Smooth muscle cell (in vitro differentiated cells): ENCODE measurements at regions not wholly inside any gene's neighbourhood (a gene's known extent, or its start where the extent isn't known, plus 50 kb on each side); places are given as distances from the start of the nearest gene placed in this dataset.

Experiments
- DNase-seq: peaks from one replicate; lab custom pipeline; 2025; ENCODE audit not compliant: unreplicated experiment; lab: John Stamatoyannopoulos, UW
- H2AFZ ChIP-seq: fragments of 200-600 bp; sonication (generic); 2 replicates; pipeline ENCODE4 v1.6.0; 2016; ENCODE audit warnings: antibody characterized with exemption, low read depth, mild to moderate bottlenecking
- H3F3A ChIP-seq: fragments of 200-600 bp; sonication (generic); 2 replicates; pipeline ENCODE4 v1.6.0; 2017; ENCODE audit warnings: antibody characterized with exemption, low read depth
- H3K27ac ChIP-seq: fragments of 200-600 bp; sonication (generic); 2 replicates; pipeline ENCODE4 v1.5.1; 2016; ENCODE audit warnings: low read depth, mild to moderate bottlenecking
- H3K27me3 ChIP-seq: fragments of 200-600 bp; sonication (generic); 2 replicates; pipeline ENCODE4 v1.6.1; 2016; ENCODE audit warnings: low read depth, mild to moderate bottlenecking
- H3K36me3 ChIP-seq: fragments of 200-600 bp; sonication (generic); 2 replicates; pipeline ENCODE4 v1.5.1; 2016; ENCODE audit warnings: low read depth
- H3K4me1 ChIP-seq: fragments of 200-600 bp; sonication (generic); 2 replicates; pipeline ENCODE4 v1.5.1; 2016; ENCODE audit warnings: low read depth
- H3K4me2 ChIP-seq: fragments of 200-600 bp; sonication (generic); 2 replicates; pipeline ENCODE4 v1.6.0; 2016; ENCODE audit warnings: mild to moderate bottlenecking
- H3K4me3 ChIP-seq: fragments of 200-600 bp; sonication (generic); 2 replicates; pipeline ENCODE4 v1.5.1; 2016; ENCODE audit warnings: mild to moderate bottlenecking
- H3K79me2 ChIP-seq: fragments of 200-600 bp; sonication (generic); 2 replicates; pipeline ENCODE4 v1.6.0; 2016; ENCODE audit warnings: low read depth, mild to moderate bottlenecking
- H3K9ac ChIP-seq: fragments of 200-600 bp; sonication (generic); 2 replicates; pipeline ENCODE4 v1.6.0; 2016; ENCODE audit warnings: low read depth
- H3K9me3 ChIP-seq: fragments of 200-600 bp; sonication (generic); replicated peaks from 2 replicates; pipeline ENCODE4 v1.5.1; 2016; ENCODE audit warnings: low read depth
- H4K20me1 ChIP-seq: fragments of 200-600 bp; sonication (generic); 2 replicates; pipeline ENCODE4 v1.6.0; 2016; ENCODE audit warnings: low read depth
- CTCF ChIP-seq: fragments of 200-600 bp; sonication (generic); IDR thresholded peaks from 2 replicates; pipeline ENCODE4 v1.5.1; 2017; ENCODE audit warnings: borderline replicate concordance, mild to moderate bottlenecking, antibody characterized with exemption; ENCODE audit not compliant: insufficient read depth, poor library complexity, severe bottlenecking
- WGBS: methylation state at CpG from one replicate; pipeline ENCODE4 v1.1.7; 2016; ENCODE audit warnings: low lambda C conversion rate; 5-methylcytosine and 5-hydroxymethylcytosine counted together

- no peak for DNase-seq
- Histone ChIP-seq H4K20me1 (no peaks in the 10 kb centered on the region), H3K4me3 (no peak overlapping the region), H3F3A (no peaks in the 10 kb centered on the region), H3K27me3 (no peaks in the 10 kb centered on the region), H3K9me3 (no peaks in the 10 kb centered on the region), H3K27ac (no peak overlapping the region), H2AFZ (no peak overlapping the region), H3K9ac (no peak overlapping the region), H3K4me1 (peaks cover 23% of the 10 kb centered on the region), H3K4me2 (no peak overlapping the region), H3K79me2 (no peaks in the 10 kb centered on the region), H3K36me3 (no peaks in the 10 kb centered on the region)
- TF ChIP-seq CTCF, result no peak
- 82% methylated on average over 1 of the region's 1 CpG for WGBS
These were observed 225.6 kb upstream of the ATP11B start for GRCh38 chr3:182567700-182568099.

- no peaks in the 10 kb centered on the region for H3K79me2 ChIP-seq
- no peak overlapping the region for H3K4me2 ChIP-seq
- H3K27me3 ChIP-seq, result no peaks in the 10 kb centered on the region
- DNase-seq, result no peak
- TF ChIP-seq CTCF, result no peak
- no peak overlapping the region for H3K27ac ChIP-seq
- H2AFZ ChIP-seq, result no peak overlapping the region
- no peaks in the 10 kb centered on the region for H3K9me3 ChIP-seq
- H3F3A ChIP-seq, result no peaks in the 10 kb centered on the region
- H3K4me1 ChIP-seq, result peaks cover 23% of the 10 kb centered on the region
- 96% methylated on average over 3 of the region's 3 CpGs for WGBS
- H3K9ac ChIP-seq, result no peak overlapping the region
- H3K4me3 ChIP-seq, result no peak overlapping the region
- H4K20me1 ChIP-seq, result no peaks in the 10 kb centered on the region
- no peaks in the 10 kb centered on the region for H3K36me3 ChIP-seq
These were observed 225.0 kb upstream of the ATP11B start for GRCh38 chr3:182568261-182568660.

GRCh38 chr3:182568876-182569275 is 224.4 kb upstream of the ATP11B start:
- no peak overlapping the region for H3K4me3 ChIP-seq
- H4K20me1 ChIP-seq, result no peaks in the 10 kb centered on the region
- H3K36me3 ChIP-seq, result no peaks in the 10 kb centered on the region
- no peaks in the 10 kb centered on the region for H3K9me3 ChIP-seq
- H3K79me2 ChIP-seq, result no peaks in the 10 kb centered on the region
- 81% methylated on average over 3 of the region's 3 CpGs for WGBS
- no peak overlapping the region for H3K27ac ChIP-seq
- no peak overlapping the region for H3K9ac ChIP-seq
- H3K27me3 ChIP-seq, result no peaks in the 10 kb centered on the region
- no peak for TF ChIP-seq CTCF
- no peaks in the 10 kb centered on the region for H3F3A ChIP-seq
- no peak for DNase-seq
- H2AFZ ChIP-seq, result no peak overlapping the region
- no peak overlapping the region for H3K4me2 ChIP-seq
- H3K4me1 ChIP-seq, result peaks cover 23% of the 10 kb centered on the region

GRCh38 chr3:182570946-182571594 is 222.2 kb upstream of the ATP11B start:
- WGBS, result 86% methylated on average over 3 of the region's 3 CpGs
- no peak for DNase-seq
- no peak overlapping the region for H3K9ac ChIP-seq
- H3K27ac ChIP-seq, result no peak overlapping the region
- no peak for TF ChIP-seq CTCF
- H2AFZ ChIP-seq, result no peak overlapping the region
- H4K20me1 ChIP-seq, result no peaks in the 10 kb centered on the region
- peaks cover 9% of the 10 kb centered on the region for H3K4me1 ChIP-seq
- no peaks in the 10 kb centered on the region for H3K27me3 ChIP-seq
- H3F3A ChIP-seq, result no peaks in the 10 kb centered on the region
- H3K4me2 ChIP-seq, result no peak overlapping the region
- H3K4me3 ChIP-seq, result no peak overlapping the region
- H3K9me3 ChIP-seq, result no peaks in the 10 kb centered on the region
- H3K79me2 ChIP-seq, result no peaks in the 10 kb centered on the region
- no peaks in the 10 kb centered on the region for H3K36me3 ChIP-seq
